GM12878 (cell line): ENCODE measurements at regions not wholly inside any gene's neighbourhood (a gene's known extent, or its start where the extent isn't known, plus 50 kb on each side); places are given as distances from the start of the nearest gene placed in this dataset.

Experiments used
- ATAC-seq: fragments of 200-7000 bp; cut with Tn5 transposase; 3 replicates; pipeline ENCODE4 v1.9.1; 2020; ENCODE audit warnings: mild to moderate bottlenecking, moderate library complexity
- BruUV-seq: library from RNA; stranded (reverse); fragments of 400-500 nt; replicated peaks from 2 replicates; lab custom pipeline; 2021; lab: Mats Ljungman, UMichigan
- CTCF ChIA-PET: fragments of 300-600 bp; sonication (Branson Sonifier 250); formaldehyde crosslinking; extraction: SDS; loops from one replicate; lab custom pipeline; 2021; ENCODE audit warnings: inconsistent platforms; lab: Yijun Ruan, JAX
- POLR2A ChIA-PET: fragments of 350-600 bp; formaldehyde crosslinking; extraction: SDS; loops from one replicate; lab custom pipeline; 2021; ENCODE audit warnings: inconsistent platforms; lab: Charles Lee
- RAD21 ChIA-PET: fragments of 300-600 bp; sonication (Branson Sonifier 250); formaldehyde crosslinking; loops from one replicate; lab custom pipeline; 2023; ENCODE audit warnings: antibody characterized with exemption; ENCODE audit not compliant: unreplicated experiment; lab: Charles Lee
- SMC1A ChIA-PET: fragments of 300-600 bp; sonication (Branson Sonifier 250); formaldehyde crosslinking; loops from one replicate; lab custom pipeline; 2023; ENCODE audit not compliant: unreplicated experiment, uncharacterized antibody; lab: Charles Lee
- DNase-seq: peaks from one replicate; pipeline ENCODE4 v3.0.0-alpha.2; 2011; ENCODE audit warnings: low read depth, low spot score
- FAIRE-seq: peaks from 3 replicates; lab custom pipeline; 2011; peaks lifted over from hg19 to GRCh38; lab: Jason Lieb, UNC
- H2AFZ ChIP-seq: 2 replicates; pipeline ENCODE4 v1.6.0; 2011; ENCODE audit warnings: low read depth, low read length, control low read depth; ENCODE audit not compliant: control insufficient read depth
- H3K27ac ChIP-seq: 2 replicates; pipeline ENCODE4 v1.5.1; 2011; ENCODE audit warnings: control low read depth; ENCODE audit not compliant: control insufficient read depth, insufficient read depth
- H3K27me3 ChIP-seq, 2 experiments: replicated peaks in 1 of 2; 2 replicates each; pipeline versions ENCODE4 v1.6.0 to v1.6.1; 2011; ENCODE audit warnings: low read length in 1 of 2; ENCODE audit not compliant: control insufficient read depth in 2 of 2, insufficient read depth in 2 of 2
- H3K36me3 ChIP-seq, 2 experiments: 2 replicates each; pipeline ENCODE4 v1.5.1; 2011; ENCODE audit warnings: low read length in 1 of 2; ENCODE audit not compliant: control insufficient read depth in 2 of 2, insufficient read depth in 2 of 2
- H3K4me1 ChIP-seq: 2 replicates; pipeline ENCODE4 v1.6.1; 2011; ENCODE audit warnings: mild to moderate bottlenecking, low read length, moderate library complexity, mixed read lengths; ENCODE audit not compliant: control insufficient read depth, insufficient read depth
- H3K4me2 ChIP-seq: 2 replicates; pipeline ENCODE4 v1.6.0; 2011; ENCODE audit warnings: control low read depth; ENCODE audit not compliant: control insufficient read depth, insufficient read depth
- H3K4me3 ChIP-seq: fragments of 200-600 bp; sonication (generic); 2 replicates; pipeline ENCODE4 v1.5.1; 2016
- H3K79me2 ChIP-seq: 2 replicates; pipeline ENCODE4 v1.6.0; 2011; ENCODE audit warnings: low read length; ENCODE audit not compliant: control insufficient read depth, insufficient read depth
- H3K9ac ChIP-seq: 2 replicates; pipeline ENCODE4 v1.8.0; 2011; ENCODE audit warnings: low read length, control low read depth, mixed read lengths; ENCODE audit not compliant: control insufficient read depth, insufficient read depth
- H3K9me3 ChIP-seq: replicated peaks from 3 replicates; pipeline ENCODE4 v1.5.1; 2011; ENCODE audit warnings: mild to moderate bottlenecking, low read length; ENCODE audit not compliant: control insufficient read depth, insufficient read depth
- H4K20me1 ChIP-seq: 2 replicates; pipeline ENCODE4 v1.6.0; 2011; ENCODE audit not compliant: control insufficient read depth, insufficient read depth
- BMI1 ChIP-seq: fragments of 450-650 bp; IDR thresholded peaks from 2 replicates; pipeline ENCODE4 v1.6.1; 2016; ENCODE audit warnings: mild to moderate bottlenecking, moderate library complexity, borderline replicate concordance
- CHD4 ChIP-seq: fragments of 200-600 bp; sonication (generic); IDR thresholded peaks from 2 replicates; pipeline ENCODE4 v1.6.1; 2016; ENCODE audit warnings: mild to moderate bottlenecking
- IRF4 ChIP-seq: IDR thresholded peaks from 2 replicates; pipeline ENCODE4 v1.6.1; 2011; ENCODE audit warnings: low read depth, low read length
- KLF5 ChIP-seq: fragments of 450-650 bp; IDR thresholded peaks from 2 replicates; pipeline ENCODE4 v1.6.1; 2014; ENCODE audit warnings: mild to moderate bottlenecking; ENCODE audit not compliant: partially characterized antibody
- MTA2 ChIP-seq: fragments of 450-650 bp; IDR thresholded peaks from 2 replicates; pipeline ENCODE4 v1.6.1; 2016; ENCODE audit warnings: low read depth, mild to moderate bottlenecking, moderate library complexity
- NFYA ChIP-seq: IDR thresholded peaks from 2 replicates; pipeline ENCODE4 v1.6.1; 2011; ENCODE audit warnings: low read depth, mild to moderate bottlenecking, low read length, improper control_type of control experiment, borderline replicate concordance
- RBBP5 ChIP-seq: fragments of 200-600 bp; sonication (generic); conservative IDR thresholded peaks from 2 replicates; pipeline ENCODE4 v1.6.1; 2016
- YBX1 ChIP-seq: fragments of 450-650 bp; IDR thresholded peaks from 2 replicates; pipeline ENCODE4 v1.6.1; 2016; ENCODE audit warnings: antibody characterized with exemption
- ZSCAN29 ChIP-seq: fragments of 450-650 bp; IDR thresholded peaks from 2 replicates; pipeline ENCODE4 v1.6.1; 2017; ENCODE audit warnings: mild to moderate bottlenecking, moderate library complexity
- ZZZ3 ChIP-seq: IDR thresholded peaks from 2 replicates; pipeline ENCODE4 v1.6.1; 2011; ENCODE audit warnings: low read depth; ENCODE audit not compliant: control insufficient read depth, insufficient read length
- WGBS: methylation state at CpG from one replicate; pipeline ENCODE4 v1.1.6; 2016; ENCODE audit warnings: low lambda C conversion rate; ENCODE audit not compliant: insufficient replicate concordance, insufficient coverage; ENCODE audit errors: missing lambda C conversion rate; 5-methylcytosine and 5-hydroxymethylcytosine counted together
- in situ Hi-C: fragments of 300-500 bp; cut with MboI; formaldehyde crosslinking; loops from 9 replicates; pipeline ENCODE4 v1.14.3; 2018; ENCODE audit warnings: mixed read lengths
- intact Hi-C: fragments of 100-400 bp; cut with micrococcal nuclease; formaldehyde crosslinking; loops from one replicate; pipeline ENCODE4 v1.14.2; 2022; ENCODE audit not compliant: unreplicated experiment
- TF ChIP-seq, protein P1 (sequence below): fragments of 150-350 bp; IDR thresholded peaks from 2 replicates; pipeline ENCODE4 v1.6.1; 2014; ENCODE audit warnings: mild to moderate bottlenecking, low read depth, low read length
- TF ChIP-seq, protein P2 (sequence below): IDR thresholded peaks from 2 replicates; pipeline ENCODE4 v1.6.1; 2011; ENCODE audit warnings: borderline replicate concordance, low read depth, mild to moderate bottlenecking, moderate library complexity, mixed read lengths, low read length; ENCODE audit not compliant: insufficient read depth; ENCODE audit errors: extremely low read length
- TF ChIP-seq, protein P3 (sequence below): fragments of 450-650 bp; conservative IDR thresholded peaks from 2 replicates; pipeline ENCODE4 v1.6.1; 2017; ENCODE audit warnings: mild to moderate bottlenecking, moderate library complexity

DNA sequence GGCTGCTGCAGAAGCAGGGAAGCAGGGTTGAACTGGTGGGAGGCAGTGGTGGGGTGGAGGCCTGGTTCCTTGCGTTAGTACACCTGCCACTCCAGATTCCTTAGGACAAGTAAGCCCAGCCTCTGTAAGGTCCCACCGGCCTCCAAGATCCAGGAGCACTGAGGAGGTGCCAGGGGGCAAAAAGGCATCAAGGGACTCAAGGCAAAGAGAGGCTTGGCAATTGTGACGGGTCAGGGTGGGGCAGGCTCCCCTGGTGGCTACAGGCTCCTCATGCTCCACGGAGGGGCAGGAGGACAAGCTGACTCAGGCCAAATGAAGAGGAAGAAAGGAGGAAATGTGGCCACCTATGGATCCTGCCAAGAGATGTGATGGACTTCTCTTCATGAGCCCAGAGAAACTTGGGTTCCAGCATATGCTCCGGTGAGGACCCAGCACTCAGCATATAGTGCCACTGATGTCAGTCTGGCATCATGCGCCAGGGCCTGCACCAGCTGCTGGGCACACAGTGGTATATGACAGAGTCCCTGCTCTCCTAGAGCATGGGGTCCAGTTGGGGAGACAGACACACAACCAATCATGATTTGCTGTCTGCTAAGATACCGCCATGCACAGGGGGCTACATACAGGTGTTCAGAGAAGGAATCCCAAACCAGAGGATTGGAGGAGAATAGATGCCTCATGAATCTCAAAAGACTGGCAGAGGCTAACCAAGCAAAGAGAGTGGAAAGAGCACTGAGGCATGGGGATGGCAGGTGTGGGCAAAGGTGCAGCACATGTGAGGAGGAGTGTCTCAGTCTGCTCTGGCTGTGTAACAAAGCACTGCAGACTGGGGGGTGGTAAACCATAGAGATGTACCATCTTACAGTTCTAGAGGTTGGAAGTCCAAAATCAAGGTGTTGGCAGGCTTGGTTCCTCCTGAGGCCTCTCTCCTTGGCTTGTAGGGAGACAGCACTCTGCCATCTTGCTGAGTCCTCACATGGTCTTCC is 249.7 kb downstream of the RHOU start:
- no peak overlapping the region for H3K4me3 ChIP-seq
- H3K9me3 ChIP-seq, result no peaks in the 10 kb centered on the region
- H3K36me3 ChIP-seq, result no peaks in the 10 kb centered on the region
- no peaks in the 10 kb centered on the region for H3K79me2 ChIP-seq
- ATAC-seq, result no peak
- no TSS peak for BruUV-seq
- intact Hi-C loops (no loop called here), in situ Hi-C loops (no loop called here)
- TF ChIP-seq CHD4, result no peak
- no peak overlapping the region for H3K4me2 ChIP-seq
- no peak overlapping the region for H2AFZ ChIP-seq
- no peaks in the 10 kb centered on the region for H4K20me1 ChIP-seq
- no peak for DNase-seq
- FAIRE-seq, result no peak
- 37% methylated on average over 7 of the region's 7 CpGs for WGBS
- SMC1A ChIA-PET, result interaction anchor here (0.9 kb wide), 1 partner anchor 19 kb away, joined by 3 read pairs; no protein-coding TSS in a partner anchor
- POLR2A ChIA-PET, result no interaction called here
- CTCF ChIA-PET, result no interaction called here
- H3K27me3 ChIP-seq, result peaks cover 0 to 2% of the 10 kb centered on the region in 2 experiments; a peak in 2 of 4 replicates
- H3K9ac ChIP-seq, result no peak overlapping the region
- no peaks in the 10 kb centered on the region for H3K4me1 ChIP-seq
- RAD21 ChIA-PET, result no interaction called here
- H3K27ac ChIP-seq, result no peak overlapping the region

DNA sequence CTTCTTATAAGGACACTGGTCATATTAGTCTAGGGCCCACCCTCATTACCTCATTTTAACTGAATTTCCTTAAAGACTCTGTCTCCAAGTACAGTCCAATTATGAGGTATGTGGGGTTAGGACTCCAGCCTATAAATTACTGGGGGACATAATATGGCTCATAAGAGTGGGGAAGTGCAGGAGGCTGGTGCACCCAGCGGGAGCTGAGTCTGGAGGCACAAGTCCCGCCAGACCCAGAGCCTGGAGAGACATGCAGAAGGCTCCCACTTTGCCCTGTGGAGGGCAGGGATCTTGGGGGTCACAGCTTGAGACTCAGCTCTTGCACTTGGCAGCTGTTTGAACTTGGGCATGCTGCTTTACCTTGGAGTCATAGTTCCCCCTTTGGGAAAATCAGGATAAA is 250.4 kb downstream of the RHOU start:
- RAD21 ChIA-PET, result no interaction called here
- no peaks in the 10 kb centered on the region for H3K36me3 ChIP-seq
- no peaks in the 10 kb centered on the region for H4K20me1 ChIP-seq
- intact Hi-C loops, result no loop called here
- ATAC-seq (no peak), FAIRE-seq (no peak), DNase-seq (no peak)
- in situ Hi-C loops, result no loop called here
- BruUV-seq, result no TSS peak
- H3K27me3 ChIP-seq, result peaks cover 2 to 5% of the 10 kb centered on the region in 2 experiments; a peak in 3 of 4 replicates
- WGBS, result 0% methylated on average over 2 of the region's 2 CpGs
- SMC1A ChIA-PET, result no interaction called here
- POLR2A ChIA-PET, result no interaction called here
- no peak overlapping the region for H2AFZ ChIP-seq
- no peaks in the 10 kb centered on the region for H3K4me1 ChIP-seq
- no peak overlapping the region for H3K9ac ChIP-seq
- H3K79me2 ChIP-seq, result no peaks in the 10 kb centered on the region
- no peak overlapping the region for H3K4me2 ChIP-seq
- CTCF ChIA-PET, result no interaction called here
- no peak overlapping the region for H3K4me3 ChIP-seq
- no peak overlapping the region for H3K27ac ChIP-seq
- no peaks in the 10 kb centered on the region for H3K9me3 ChIP-seq
- TF ChIP-seq IRF4 (no peak), YBX1 (no peak), ZZZ3 (no peak), NFYA (no peak), ZSCAN29 (no peak), BMI1 (no peak), MTA2 (no peak), KLF5 (no peak), RBBP5 (no peak)
- TF ChIP-seq, protein P1, sequence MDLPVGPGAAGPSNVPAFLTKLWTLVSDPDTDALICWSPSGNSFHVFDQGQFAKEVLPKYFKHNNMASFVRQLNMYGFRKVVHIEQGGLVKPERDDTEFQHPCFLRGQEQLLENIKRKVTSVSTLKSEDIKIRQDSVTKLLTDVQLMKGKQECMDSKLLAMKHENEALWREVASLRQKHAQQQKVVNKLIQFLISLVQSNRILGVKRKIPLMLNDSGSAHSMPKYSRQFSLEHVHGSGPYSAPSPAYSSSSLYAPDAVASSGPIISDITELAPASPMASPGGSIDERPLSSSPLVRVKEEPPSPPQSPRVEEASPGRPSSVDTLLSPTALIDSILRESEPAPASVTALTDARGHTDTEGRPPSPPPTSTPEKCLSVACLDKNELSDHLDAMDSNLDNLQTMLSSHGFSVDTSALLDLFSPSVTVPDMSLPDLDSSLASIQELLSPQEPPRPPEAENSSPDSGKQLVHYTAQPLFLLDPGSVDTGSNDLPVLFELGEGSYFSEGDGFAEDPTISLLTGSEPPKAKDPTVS, result no peak
- TF ChIP-seq, protein P2, sequence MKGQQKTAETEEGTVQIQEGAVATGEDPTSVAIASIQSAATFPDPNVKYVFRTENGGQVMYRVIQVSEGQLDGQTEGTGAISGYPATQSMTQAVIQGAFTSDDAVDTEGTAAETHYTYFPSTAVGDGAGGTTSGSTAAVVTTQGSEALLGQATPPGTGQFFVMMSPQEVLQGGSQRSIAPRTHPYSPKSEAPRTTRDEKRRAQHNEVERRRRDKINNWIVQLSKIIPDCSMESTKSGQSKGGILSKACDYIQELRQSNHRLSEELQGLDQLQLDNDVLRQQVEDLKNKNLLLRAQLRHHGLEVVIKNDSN, result no peak
- TF ChIP-seq, protein P3, sequence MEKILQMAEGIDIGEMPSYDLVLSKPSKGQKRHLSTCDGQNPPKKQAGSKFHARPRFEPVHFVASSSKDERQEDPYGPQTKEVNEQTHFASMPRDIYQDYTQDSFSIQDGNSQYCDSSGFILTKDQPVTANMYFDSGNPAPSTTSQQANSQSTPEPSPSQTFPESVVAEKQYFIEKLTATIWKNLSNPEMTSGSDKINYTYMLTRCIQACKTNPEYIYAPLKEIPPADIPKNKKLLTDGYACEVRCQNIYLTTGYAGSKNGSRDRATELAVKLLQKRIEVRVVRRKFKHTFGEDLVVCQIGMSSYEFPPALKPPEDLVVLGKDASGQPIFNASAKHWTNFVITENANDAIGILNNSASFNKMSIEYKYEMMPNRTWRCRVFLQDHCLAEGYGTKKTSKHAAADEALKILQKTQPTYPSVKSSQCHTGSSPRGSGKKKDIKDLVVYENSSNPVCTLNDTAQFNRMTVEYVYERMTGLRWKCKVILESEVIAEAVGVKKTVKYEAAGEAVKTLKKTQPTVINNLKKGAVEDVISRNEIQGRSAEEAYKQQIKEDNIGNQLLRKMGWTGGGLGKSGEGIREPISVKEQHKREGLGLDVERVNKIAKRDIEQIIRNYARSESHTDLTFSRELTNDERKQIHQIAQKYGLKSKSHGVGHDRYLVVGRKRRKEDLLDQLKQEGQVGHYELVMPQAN, result no peak
